Activated CD8-positive, alpha-beta memory T cell treated with anti-CD3 and anti-CD28 coated beads, Interleukin-2, amount 10 ng/mL, durations not matched to agents 7 days and 5 days (primary cell): ENCODE measurements at regions not wholly inside any gene's neighbourhood (a gene's known extent, or its start where the extent isn't known, plus 50 kb on each side); places are given as distances from the start of the nearest gene placed in this dataset.
"Not testable (repeated sequence)": the region's sequence is repeated elsewhere in the genome, so short reads cannot be mapped to it uniquely, and the experiment has no call there.

Experiments used
- ATAC-seq: fragments of 150-1000 bp; cut with Tn5 transposase; one replicate; pipeline ENCODE4 v1.10.0; 2021; ENCODE audit warnings: moderate library complexity
- CTCF ChIA-PET: fragments of 350-600 bp; sonication (Branson Sonifier 250); formaldehyde crosslinking; loops from one replicate; lab custom pipeline; 2021; ENCODE audit warnings: antibody characterized with exemption; lab: Charles Lee
- DNase-seq: peaks from one replicate; pipeline ENCODE4 v3.0.0-alpha.2; 2020
- H3K27ac Mint-ChIP-seq: one replicate; pipeline ENCODE4 v1.8.0; 2021; ENCODE audit warnings: mild to moderate bottlenecking, mixed read lengths
- H3K27me3 Mint-ChIP-seq: one replicate; pipeline ENCODE4 v1.8.0; 2021; ENCODE audit warnings: mixed read lengths
- H3K36me3 Mint-ChIP-seq: one replicate; pipeline ENCODE4 v1.8.0; 2021; ENCODE audit warnings: mild to moderate bottlenecking, mixed read lengths
- H3K4me1 Mint-ChIP-seq: one replicate; pipeline ENCODE4 v1.8.0; 2021; ENCODE audit warnings: mixed read lengths
- H3K4me3 Mint-ChIP-seq: one replicate; pipeline ENCODE4 v1.8.0; 2021; ENCODE audit warnings: mild to moderate bottlenecking, moderate library complexity, mixed read lengths
- H3K9me3 Mint-ChIP-seq: one replicate; pipeline ENCODE4 v1.8.0; 2022; ENCODE audit warnings: low read depth, mixed read lengths

DNA sequence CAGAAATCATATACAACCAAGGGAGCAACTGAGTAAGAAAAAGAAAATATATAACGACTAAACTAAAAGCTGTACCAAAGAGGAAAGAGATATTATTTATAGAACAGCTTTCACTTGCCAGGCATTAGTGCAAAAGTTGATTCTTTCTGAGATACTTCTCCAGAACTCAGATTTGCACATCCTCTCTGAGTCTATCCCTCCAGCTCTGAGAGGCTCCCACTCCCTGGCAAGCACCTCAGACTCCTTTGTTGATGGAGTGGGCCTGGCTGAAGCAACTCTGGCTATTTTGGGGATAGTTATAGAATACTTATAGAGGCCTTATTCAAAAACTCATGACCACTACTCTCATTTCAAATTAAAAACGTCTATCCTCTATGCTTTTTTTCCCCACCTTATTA lies 501.6 kb upstream of the TNP1 start:
- no peak overlapping the region for H3K27ac Mint-ChIP-seq
- no peaks in the 10 kb centered on the region for H3K27me3 Mint-ChIP-seq
- ATAC-seq = no peak
- no peak overlapping the region for H3K4me3 Mint-ChIP-seq
- CTCF ChIA-PET = no interaction called here
- H3K36me3 Mint-ChIP-seq = no peaks in the 10 kb centered on the region
- H3K9me3 Mint-ChIP-seq = no peaks in the 10 kb centered on the region
- no peak for DNase-seq
- no peaks in the 10 kb centered on the region for H3K4me1 Mint-ChIP-seq

DNA sequence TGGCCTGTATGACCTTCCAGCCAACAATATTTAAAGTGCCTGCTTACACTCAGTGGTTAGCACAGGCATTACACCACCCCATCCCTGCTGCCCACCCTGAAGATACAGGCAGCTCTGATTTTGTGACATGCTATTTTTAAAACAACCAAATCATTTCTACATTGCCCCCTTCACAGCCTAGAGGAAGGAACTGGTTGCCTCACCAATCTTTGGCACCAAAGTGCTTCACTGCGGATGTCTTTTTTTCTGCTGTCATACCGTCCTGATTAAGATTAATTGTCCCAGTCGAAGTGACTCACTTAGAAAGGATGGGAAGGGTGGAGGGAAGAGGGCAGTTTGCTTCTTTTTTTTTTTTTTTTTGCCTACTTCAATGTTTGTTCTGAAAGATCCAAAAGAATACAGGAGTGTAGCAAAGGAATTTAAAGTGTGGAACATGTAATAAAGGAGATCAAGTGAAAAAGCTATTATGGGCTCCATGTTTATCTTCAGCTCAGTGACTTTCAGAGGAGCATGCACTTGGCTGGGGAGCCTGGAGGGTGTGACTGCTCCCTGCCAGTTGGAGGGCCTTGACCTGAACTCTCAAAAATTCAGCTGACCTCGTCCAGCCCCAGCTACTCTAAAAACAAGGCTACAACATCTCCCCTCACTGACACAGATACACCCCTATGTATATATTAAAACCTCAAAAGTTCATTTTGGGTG lies 501.1 kb upstream of the TNP1 start:
- Mint-ChIP-seq H3K27me3 (no peaks in the 10 kb centered on the region), H3K36me3 (no peaks in the 10 kb centered on the region), H3K4me1 (no peaks in the 10 kb centered on the region), H3K4me3 (no peak overlapping the region), H3K27ac (no peak overlapping the region), H3K9me3 (no peaks in the 10 kb centered on the region)
- CTCF ChIA-PET = no interaction called here
- ATAC-seq (no peak), DNase-seq (no peak)

DNA sequence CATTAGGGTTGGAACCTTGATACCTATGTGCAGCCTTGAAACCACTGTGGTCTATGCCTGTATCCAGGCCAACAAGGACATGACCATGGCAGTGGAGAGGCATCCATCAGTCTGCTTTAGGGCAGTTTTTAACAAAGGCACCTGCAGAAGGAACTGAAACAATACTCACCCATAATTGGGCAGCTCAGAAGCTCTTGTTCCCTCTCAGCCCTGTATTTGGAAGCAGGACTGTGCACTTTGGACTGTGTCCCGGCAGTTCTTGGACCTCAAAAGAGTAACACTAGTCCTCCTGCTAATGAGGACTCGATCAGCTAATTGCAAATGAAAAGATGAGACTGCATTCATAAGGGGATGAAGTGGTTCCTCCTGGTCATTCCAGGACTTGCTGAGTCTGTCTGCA lies 500.2 kb upstream of the TNP1 start:
- no peaks in the 10 kb centered on the region for H3K4me1 Mint-ChIP-seq
- no peaks in the 10 kb centered on the region for H3K36me3 Mint-ChIP-seq
- CTCF ChIA-PET = no interaction called here
- H3K27me3 Mint-ChIP-seq = no peaks in the 10 kb centered on the region
- DNase-seq = no peak
- no peak for ATAC-seq
- no peak overlapping the region for H3K4me3 Mint-ChIP-seq
- H3K9me3 Mint-ChIP-seq = no peaks in the 10 kb centered on the region
- H3K27ac Mint-ChIP-seq = no peak overlapping the region

DNA sequence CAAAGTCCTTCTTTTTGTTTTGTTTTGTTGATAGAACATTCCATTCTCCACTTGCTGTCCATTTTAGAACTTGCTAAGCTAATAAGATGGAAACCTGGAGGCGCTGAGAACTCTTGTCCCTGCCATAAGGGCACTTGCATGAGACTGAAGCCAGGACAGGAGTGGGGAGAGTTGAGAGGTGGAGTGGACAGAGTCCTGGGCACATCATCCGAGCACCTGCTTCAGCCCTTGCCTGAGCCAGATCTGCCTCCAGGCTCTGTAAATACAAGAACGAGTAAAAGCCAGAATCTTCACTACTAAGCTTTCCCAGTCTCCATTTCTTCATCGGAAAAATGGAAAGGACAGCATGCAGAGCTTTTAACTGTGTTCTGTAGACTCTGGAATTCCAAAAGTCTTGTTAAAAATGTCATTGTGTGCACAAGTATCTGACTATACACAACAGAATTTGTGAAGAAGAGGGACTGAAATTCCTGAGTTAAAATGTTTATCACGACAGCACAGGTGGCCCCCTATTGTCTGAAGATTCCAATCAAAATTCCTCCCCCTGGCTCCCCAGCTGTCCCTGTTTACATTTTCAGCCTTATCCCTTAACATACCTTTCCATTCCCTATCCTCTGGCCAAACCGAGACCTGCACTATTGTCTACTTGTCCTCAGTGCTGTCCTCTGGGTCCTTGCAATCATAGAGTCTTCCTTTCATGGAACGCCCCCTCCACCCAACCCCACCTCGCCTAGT lies 498.2 kb upstream of the TNP1 start:
- Mint-ChIP-seq H3K4me1 (no peaks in the 10 kb centered on the region), H3K4me3 (no peak overlapping the region), H3K27me3 (no peaks in the 10 kb centered on the region), H3K9me3 (no peaks in the 10 kb centered on the region), H3K36me3 (no peaks in the 10 kb centered on the region), H3K27ac (no peak overlapping the region)
- CTCF ChIA-PET = no interaction called here
- DNase-seq = no peak
- ATAC-seq = no peak

DNA sequence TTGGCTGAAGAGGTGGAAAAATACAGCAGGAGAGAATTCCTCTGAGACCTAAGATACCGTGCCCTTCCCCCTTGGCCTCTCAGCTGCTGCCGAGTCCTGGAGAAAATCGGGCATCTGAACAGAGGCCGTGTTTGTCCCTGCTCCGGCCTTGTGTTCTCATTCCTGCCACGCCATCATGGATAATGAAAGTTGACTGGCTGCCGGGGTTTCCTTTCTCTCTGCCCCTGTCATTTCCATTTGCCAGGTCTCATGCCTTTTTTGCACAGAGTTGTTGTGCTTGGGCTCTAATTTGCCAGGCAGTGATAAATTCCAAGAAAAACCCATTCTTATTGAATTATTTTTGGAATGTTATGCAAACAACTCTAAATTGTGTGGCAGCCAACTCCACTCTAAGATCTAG lies 496.9 kb upstream of the TNP1 start:
- Mint-ChIP-seq H3K27me3 (no peaks in the 10 kb centered on the region), H3K9me3 (no peaks in the 10 kb centered on the region), H3K36me3 (no peaks in the 10 kb centered on the region), H3K4me1 (no peaks in the 10 kb centered on the region), H3K4me3 (no peak overlapping the region), H3K27ac (no peak overlapping the region)
- no peak for DNase-seq
- ATAC-seq = no peak
- CTCF ChIA-PET = no interaction called here

DNA sequence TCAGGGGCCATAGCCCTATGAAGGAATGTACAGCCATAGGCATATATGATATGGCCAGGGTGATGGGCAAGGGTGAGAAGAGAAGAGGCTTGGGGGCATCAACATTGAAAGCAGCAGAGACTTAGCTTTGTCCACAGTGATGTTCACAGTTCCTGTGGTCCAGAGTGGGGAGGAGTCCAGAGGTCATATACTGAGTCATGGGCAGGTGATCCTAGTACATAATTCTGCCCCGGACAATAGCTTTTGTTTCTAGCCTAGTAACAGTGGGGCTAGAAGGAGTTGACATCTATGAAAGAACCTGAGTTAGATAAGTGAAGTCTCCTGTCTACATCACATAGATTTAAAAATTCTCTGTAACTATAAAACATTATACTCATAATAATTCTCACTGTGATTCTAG lies 496.3 kb upstream of the TNP1 start:
- CTCF ChIA-PET = no interaction called here
- no peak overlapping the region for H3K27ac Mint-ChIP-seq
- no peak for ATAC-seq
- no peak overlapping the region for H3K4me3 Mint-ChIP-seq
- no peaks in the 10 kb centered on the region for H3K9me3 Mint-ChIP-seq
- H3K4me1 Mint-ChIP-seq = no peaks in the 10 kb centered on the region
- H3K36me3 Mint-ChIP-seq = no peaks in the 10 kb centered on the region
- DNase-seq = no peak
- H3K27me3 Mint-ChIP-seq = no peaks in the 10 kb centered on the region

DNA sequence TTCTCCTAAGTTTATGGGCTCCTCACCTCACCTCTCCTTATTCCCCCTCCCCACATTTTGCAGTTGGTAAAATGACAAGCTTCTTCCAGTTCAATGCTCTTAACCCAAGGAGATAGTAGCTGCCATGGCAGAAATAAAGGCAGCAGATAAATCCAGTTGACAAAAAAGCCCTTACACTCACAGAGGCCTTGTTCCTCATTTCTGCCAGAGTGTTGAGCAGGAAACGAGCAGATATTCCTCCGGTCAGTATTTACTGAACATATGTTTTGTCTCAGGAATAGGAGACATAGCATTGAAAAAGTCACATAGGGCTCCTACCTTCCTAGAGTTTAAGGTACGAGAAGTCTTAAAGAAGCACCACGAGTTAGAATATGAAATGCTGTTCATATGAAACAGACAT lies 493.7 kb upstream of the TNP1 start:
- Mint-ChIP-seq H3K27me3 (no peaks in the 10 kb centered on the region), H3K9me3 (peaks cover 2% of the 10 kb centered on the region), H3K36me3 (no peaks in the 10 kb centered on the region), H3K4me1 (no peaks in the 10 kb centered on the region), H3K4me3 (no peak overlapping the region), H3K27ac (no peak overlapping the region)
- CTCF ChIA-PET = interaction anchor here (1.2 kb wide), 1 partner anchor 11 kb away, joined by 3 read pairs; no protein-coding TSS in a partner anchor
- DNase-seq (no peak), ATAC-seq (no peak)

DNA sequence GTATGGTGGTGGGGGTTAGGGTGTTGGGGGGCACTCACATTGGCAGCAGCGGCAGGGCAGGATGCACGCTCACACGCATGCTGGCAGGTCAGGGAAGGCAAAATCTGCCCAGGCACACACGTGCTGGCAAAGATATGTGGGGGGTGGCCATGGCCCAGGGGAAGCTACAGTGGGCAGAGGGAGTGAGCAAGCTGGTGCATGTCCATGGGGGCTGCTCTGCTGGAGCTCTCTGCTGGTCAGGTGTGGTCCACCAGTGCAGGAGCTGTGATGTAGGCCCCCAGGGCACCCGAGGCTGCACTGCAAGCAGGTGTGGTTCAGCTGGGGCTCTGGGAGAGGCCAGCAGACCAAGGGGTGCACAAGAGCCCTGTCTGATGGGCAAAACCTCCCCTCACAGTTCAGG lies 491.5 kb upstream of the TNP1 start:
- Mint-ChIP-seq H3K36me3 (no peaks in the 10 kb centered on the region), H3K27me3 (no peaks in the 10 kb centered on the region), H3K4me3 (no peak overlapping the region), H3K9me3 (peaks cover 4% of the 10 kb centered on the region), H3K4me1 (no peaks in the 10 kb centered on the region), H3K27ac (no peak overlapping the region)
- DNase-seq (no peak), ATAC-seq (no peak)
- CTCF ChIA-PET = no interaction called here

DNA sequence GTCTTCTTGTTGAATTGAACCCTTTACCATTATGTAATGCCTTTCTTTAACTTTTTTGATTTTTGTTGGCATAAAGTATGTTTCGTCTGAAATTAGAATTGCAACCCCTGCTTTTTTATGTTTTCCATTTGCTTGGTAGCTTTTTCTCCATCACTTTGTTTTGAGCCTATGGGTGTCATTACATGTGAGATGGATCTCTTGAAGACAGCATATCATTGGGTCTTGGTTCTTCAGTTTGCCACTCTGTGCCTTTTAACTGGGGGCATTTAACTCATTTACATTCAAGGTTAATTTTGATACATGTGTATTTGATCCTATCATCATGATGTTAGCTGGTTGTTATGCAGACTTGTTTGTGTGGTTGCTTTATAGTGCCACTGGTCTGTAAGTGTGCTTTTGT lies 489.4 kb upstream of the TNP1 start:
- H3K9me3 Mint-ChIP-seq = peaks cover 4% of the 10 kb centered on the region
- H3K27me3 Mint-ChIP-seq = no peaks in the 10 kb centered on the region
- H3K27ac Mint-ChIP-seq = no peak overlapping the region
- H3K36me3 Mint-ChIP-seq = no peaks in the 10 kb centered on the region
- no peaks in the 10 kb centered on the region for H3K4me1 Mint-ChIP-seq
- DNase-seq = no peak
- ATAC-seq = no peak
- CTCF ChIA-PET = no interaction called here
- no peak overlapping the region for H3K4me3 Mint-ChIP-seq

DNA sequence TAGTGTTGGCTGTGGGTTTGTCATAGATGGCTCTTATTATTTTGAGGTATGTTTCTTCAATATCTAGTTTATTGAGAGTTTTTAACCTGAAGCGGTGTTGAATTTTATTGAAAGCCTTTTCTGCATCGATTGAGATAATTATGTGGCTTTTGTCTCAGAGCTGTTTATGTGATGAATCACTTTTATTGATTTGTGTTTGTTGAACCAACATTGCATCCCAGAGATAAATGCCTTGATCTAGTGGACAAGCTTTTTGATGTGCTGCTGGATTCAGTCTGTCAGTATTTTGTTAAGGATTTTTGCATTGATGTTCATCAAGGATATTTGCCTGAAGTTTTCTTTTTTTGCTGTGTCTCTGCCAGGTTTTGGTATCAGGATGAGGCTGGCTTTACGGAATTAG lies 487.8 kb upstream of the TNP1 start:
- H3K9me3 Mint-ChIP-seq, H3K4me1 Mint-ChIP-seq, DNase-seq, CTCF ChIA-PET, ATAC-seq, H3K4me3 Mint-ChIP-seq, H3K27ac Mint-ChIP-seq, H3K36me3 Mint-ChIP-seq, H3K27me3 Mint-ChIP-seq: not testable (repeated sequence)

DNA sequence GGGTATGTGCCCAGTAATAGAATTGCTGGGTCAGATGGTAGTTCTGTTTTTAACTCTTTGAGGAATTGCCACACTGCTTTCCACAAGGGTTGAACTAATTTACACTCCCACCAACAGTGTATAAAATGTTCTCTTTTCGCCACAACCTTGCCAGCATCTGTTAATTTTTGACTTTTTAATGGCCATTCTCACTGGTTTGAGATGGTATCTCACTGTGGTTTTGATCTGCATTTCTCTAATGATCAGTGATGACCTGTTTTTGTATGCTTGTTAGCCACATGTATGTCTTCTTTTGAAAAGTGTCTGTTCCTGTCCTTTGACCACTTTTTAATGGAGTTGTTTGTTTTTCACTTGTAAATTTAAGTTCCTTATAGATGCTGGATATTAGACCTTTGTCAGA lies 486.2 kb upstream of the TNP1 start:
- H3K4me1 Mint-ChIP-seq, H3K27me3 Mint-ChIP-seq, H3K4me3 Mint-ChIP-seq, CTCF ChIA-PET, H3K36me3 Mint-ChIP-seq, H3K27ac Mint-ChIP-seq, DNase-seq, H3K9me3 Mint-ChIP-seq, ATAC-seq: not testable (repeated sequence)

DNA sequence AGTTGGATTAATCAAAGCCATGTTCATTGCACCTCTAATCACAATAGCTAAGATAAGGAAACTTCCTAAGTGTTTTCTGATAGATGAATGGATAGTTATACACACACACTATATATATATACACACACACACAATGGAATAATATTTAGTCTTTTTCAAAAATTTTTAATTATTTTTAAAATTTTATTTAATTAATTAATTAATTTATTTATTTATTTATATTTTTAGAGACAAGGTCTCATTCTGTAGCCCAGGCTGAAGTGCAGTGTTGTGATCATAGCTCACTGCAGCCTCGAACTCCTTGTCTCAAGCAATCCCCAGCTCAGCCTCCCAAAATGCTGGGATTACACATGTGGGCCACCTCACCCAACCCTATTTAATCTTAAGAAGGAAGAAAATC lies 481.0 kb upstream of the TNP1 start:
- H3K4me1 Mint-ChIP-seq = no peaks in the 10 kb centered on the region
- no peaks in the 10 kb centered on the region for H3K36me3 Mint-ChIP-seq
- DNase-seq = no peak
- H3K27me3 Mint-ChIP-seq = no peaks in the 10 kb centered on the region
- no peak overlapping the region for H3K4me3 Mint-ChIP-seq
- ATAC-seq = no peak
- H3K9me3 Mint-ChIP-seq = no peaks in the 10 kb centered on the region
- H3K27ac Mint-ChIP-seq = no peak overlapping the region
- CTCF ChIA-PET = no interaction called here

DNA sequence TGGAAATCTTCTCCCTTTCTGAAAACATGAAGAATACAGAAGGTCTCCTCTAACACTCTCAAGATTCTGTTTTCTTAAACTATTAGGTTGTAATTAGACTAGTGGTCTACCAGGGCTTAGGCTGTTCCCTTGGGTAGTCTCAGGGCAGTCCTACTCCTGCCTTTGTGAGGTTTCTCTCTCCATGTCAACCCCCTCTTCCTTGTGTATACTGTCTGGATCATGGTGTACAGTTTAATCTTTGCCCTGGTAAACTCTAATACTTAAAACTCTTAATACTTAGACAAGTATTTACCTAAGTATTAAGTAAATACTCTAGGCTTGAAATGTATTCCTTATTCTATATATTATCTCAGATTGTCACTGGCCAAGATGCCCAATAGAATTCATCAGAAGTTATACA lies 480.3 kb upstream of the TNP1 start:
- CTCF ChIA-PET = no interaction called here

DNA sequence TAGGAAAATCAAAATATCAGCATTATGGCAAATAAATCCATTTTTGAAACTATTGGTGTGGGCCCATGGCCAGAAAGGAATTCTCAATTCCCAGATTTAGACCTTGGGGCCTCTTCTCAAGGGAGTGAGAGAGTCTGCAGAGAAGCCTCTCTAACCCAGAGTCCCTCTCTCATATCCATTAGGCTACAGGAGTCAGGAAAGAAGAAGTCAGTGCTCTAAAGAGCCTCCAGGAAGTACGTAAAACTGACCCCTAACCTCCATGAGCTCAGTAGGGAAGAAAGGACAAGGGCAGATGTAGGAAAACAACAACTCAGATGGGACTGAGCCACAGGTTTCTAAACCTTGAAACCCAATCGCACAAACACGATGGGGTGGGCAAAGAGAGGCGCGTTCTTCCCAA lies 479.9 kb upstream of the TNP1 start:
- Mint-ChIP-seq H3K4me1 (no peaks in the 10 kb centered on the region), H3K36me3 (no peaks in the 10 kb centered on the region), H3K27ac (no peak overlapping the region), H3K4me3 (no peak overlapping the region), H3K9me3 (no peaks in the 10 kb centered on the region), H3K27me3 (no peaks in the 10 kb centered on the region)
- DNase-seq (no peak), ATAC-seq (no peak)
- CTCF ChIA-PET = no interaction called here

More for the DNA sequence above, 480.3 kb upstream of the TNP1 start:
- Mint-ChIP-seq H3K4me1 (no peaks in the 10 kb centered on the region), H3K27ac (no peak overlapping the region), H3K27me3 (no peaks in the 10 kb centered on the region), H3K4me3 (no peak overlapping the region), H3K36me3 (no peaks in the 10 kb centered on the region), H3K9me3 (no peaks in the 10 kb centered on the region)
- DNase-seq (no peak), ATAC-seq (no peak)
